Parathyroid adenoma (tissue), 2 donors: ENCODE measurements at regions not wholly inside any gene's neighbourhood (a gene's known extent, or its start where the extent isn't known, plus 50 kb on each side); places are given as distances from the start of the nearest gene placed in this dataset.

Experiments
- H2AFZ ChIP-seq: fragments of 300-600 bp; sonication (generic); one replicate; pipeline ENCODE4 v1.7.0; 2017; ENCODE audit warnings: antibody characterized with exemption, mild to moderate bottlenecking
- H3K27ac ChIP-seq: fragments of 300-600 bp; sonication (generic); one replicate; pipeline ENCODE4 v1.7.0; 2017
- H3K27me3 ChIP-seq: fragments of 300-600 bp; sonication (generic); one replicate; pipeline ENCODE4 v1.7.0; 2017; ENCODE audit warnings: low read length; ENCODE audit not compliant: control insufficient read depth, insufficient read depth
- H3K36me3 ChIP-seq: fragments of 300-600 bp; sonication (generic); one replicate; pipeline ENCODE4 v1.7.0; 2017; ENCODE audit warnings: low read length; ENCODE audit not compliant: control insufficient read depth, insufficient read depth
- H3K4me1 ChIP-seq: fragments of 300-600 bp; sonication (generic); one replicate; pipeline ENCODE4 v1.7.0; 2017; ENCODE audit warnings: control low read depth
- H3K4me2 ChIP-seq: fragments of 300-600 bp; sonication (generic); one replicate; pipeline ENCODE4 v1.7.0; 2017; ENCODE audit warnings: low read length
- H3K4me3 ChIP-seq: fragments of 300-600 bp; sonication (generic); one replicate; pipeline ENCODE4 v1.7.0; 2017; ENCODE audit warnings: low read depth, low read length
- H3K79me2 ChIP-seq: fragments of 300-600 bp; sonication (generic); one replicate; pipeline ENCODE4 v1.7.0; 2017; ENCODE audit warnings: control low read depth
- H3K9ac ChIP-seq: fragments of 300-600 bp; sonication (generic); one replicate; pipeline ENCODE4 v1.7.0; 2017; ENCODE audit warnings: mild to moderate bottlenecking
- H3K9me3 ChIP-seq: fragments of 300-600 bp; sonication (generic); one replicate; pipeline ENCODE4 v1.7.0; 2017; ENCODE audit warnings: low read length; ENCODE audit not compliant: control insufficient read depth
- CTCF ChIP-seq: fragments of 300-600 bp; sonication (generic); IDR thresholded peaks from one replicate; pipeline ENCODE4 v1.7.0; 2017; ENCODE audit warnings: antibody characterized with exemption, mild to moderate bottlenecking
- donor health status: primary hyperparathyroidism.

GRCh38 chr5:169422087-169422486 lies 121.1 kb upstream of the SLIT3 start:
- H3K9ac ChIP-seq: no peak overlapping the region
- H3K4me3 ChIP-seq: no peak overlapping the region
- no peaks in the 10 kb centered on the region for H3K36me3 ChIP-seq
- H3K9me3 ChIP-seq: no peaks in the 10 kb centered on the region
- H3K27me3 ChIP-seq: no peaks in the 10 kb centered on the region
- H3K4me1 ChIP-seq: no peaks in the 10 kb centered on the region
- no peak overlapping the region for H3K27ac ChIP-seq
- H3K79me2 ChIP-seq: no peaks in the 10 kb centered on the region
- TF ChIP-seq CTCF: no peak
- H3K4me2 ChIP-seq: no peak overlapping the region
- no peak overlapping the region for H2AFZ ChIP-seq

- H3K79me2 ChIP-seq: no peaks in the 10 kb centered on the region
- H3K36me3 ChIP-seq: no peaks in the 10 kb centered on the region
- no peaks in the 10 kb centered on the region for H3K27me3 ChIP-seq
- no peak overlapping the region for H3K27ac ChIP-seq
- no peak overlapping the region for H3K4me2 ChIP-seq
- no peak for TF ChIP-seq CTCF
- H3K4me1 ChIP-seq: no peaks in the 10 kb centered on the region
- no peak overlapping the region for H3K9ac ChIP-seq
- H3K4me3 ChIP-seq: no peak overlapping the region
- H3K9me3 ChIP-seq: no peaks in the 10 kb centered on the region
- H2AFZ ChIP-seq: no peak overlapping the region
Observed at GRCh38 chr5:169421677-169422076, 120.7 kb upstream of the SLIT3 start.

GRCh38 chr5:169417676-169418075 lies 116.7 kb upstream of the SLIT3 start:
- no peaks in the 10 kb centered on the region for H3K79me2 ChIP-seq
- no peak overlapping the region for H3K27ac ChIP-seq
- H3K9me3 ChIP-seq: no peaks in the 10 kb centered on the region
- no peak overlapping the region for H3K4me3 ChIP-seq
- H3K4me1 ChIP-seq: no peaks in the 10 kb centered on the region
- H3K9ac ChIP-seq: no peak overlapping the region
- H3K4me2 ChIP-seq: no peak overlapping the region
- no peaks in the 10 kb centered on the region for H3K27me3 ChIP-seq
- no peak for TF ChIP-seq CTCF
- no peaks in the 10 kb centered on the region for H3K36me3 ChIP-seq
- H2AFZ ChIP-seq: no peak overlapping the region

GRCh38 chr5:169416583-169417196 lies 115.8 kb upstream of the SLIT3 start:
- no peak for TF ChIP-seq CTCF
- no peak overlapping the region for H3K9ac ChIP-seq

GRCh38 chr5:169415948-169416347 lies 115.0 kb upstream of the SLIT3 start:
- Histone ChIP-seq H3K9ac (no peak overlapping the region), H2AFZ (no peak overlapping the region), H3K4me2 (no peak overlapping the region), H3K27me3 (no peaks in the 10 kb centered on the region), H3K9me3 (no peaks in the 10 kb centered on the region), H3K4me1 (no peaks in the 10 kb centered on the region), H3K79me2 (no peaks in the 10 kb centered on the region), H3K27ac (no peak overlapping the region), H3K4me3 (no peak overlapping the region), H3K36me3 (no peaks in the 10 kb centered on the region)
- no peak for TF ChIP-seq CTCF

More at GRCh38 chr5:169416583-169417196, 115.8 kb upstream of the SLIT3 start:
- no peaks in the 10 kb centered on the region for H3K4me1 ChIP-seq
- H3K79me2 ChIP-seq: no peaks in the 10 kb centered on the region
- no peak overlapping the region for H3K4me2 ChIP-seq
- H3K9me3 ChIP-seq: no peaks in the 10 kb centered on the region
- no peaks in the 10 kb centered on the region for H3K27me3 ChIP-seq
- no peak overlapping the region for H3K27ac ChIP-seq
- no peak overlapping the region for H3K4me3 ChIP-seq
- H3K36me3 ChIP-seq: no peaks in the 10 kb centered on the region
- no peak overlapping the region for H2AFZ ChIP-seq
